22Rv1 (cell line): ENCODE measurements at regions not wholly inside any gene's neighbourhood (a gene's known extent, or its start where the extent isn't known, plus 50 kb on each side); places are given as distances from the start of the nearest gene placed in this dataset.

Experiments used
- ZFX ChIP-seq: fragments of 450-650 bp; IDR thresholded peaks from 2 replicates; pipeline ENCODE4 v1.6.1; 2017; ENCODE audit warnings: antibody characterized with exemption, borderline replicate concordance
- TF ChIP-seq, protein P1 (sequence below): fragments of 450-650 bp; IDR thresholded peaks from 2 replicates; pipeline ENCODE4 v1.5.1; 2017; ENCODE audit warnings: mild to moderate bottlenecking

- TF ChIP-seq, protein P1, sequence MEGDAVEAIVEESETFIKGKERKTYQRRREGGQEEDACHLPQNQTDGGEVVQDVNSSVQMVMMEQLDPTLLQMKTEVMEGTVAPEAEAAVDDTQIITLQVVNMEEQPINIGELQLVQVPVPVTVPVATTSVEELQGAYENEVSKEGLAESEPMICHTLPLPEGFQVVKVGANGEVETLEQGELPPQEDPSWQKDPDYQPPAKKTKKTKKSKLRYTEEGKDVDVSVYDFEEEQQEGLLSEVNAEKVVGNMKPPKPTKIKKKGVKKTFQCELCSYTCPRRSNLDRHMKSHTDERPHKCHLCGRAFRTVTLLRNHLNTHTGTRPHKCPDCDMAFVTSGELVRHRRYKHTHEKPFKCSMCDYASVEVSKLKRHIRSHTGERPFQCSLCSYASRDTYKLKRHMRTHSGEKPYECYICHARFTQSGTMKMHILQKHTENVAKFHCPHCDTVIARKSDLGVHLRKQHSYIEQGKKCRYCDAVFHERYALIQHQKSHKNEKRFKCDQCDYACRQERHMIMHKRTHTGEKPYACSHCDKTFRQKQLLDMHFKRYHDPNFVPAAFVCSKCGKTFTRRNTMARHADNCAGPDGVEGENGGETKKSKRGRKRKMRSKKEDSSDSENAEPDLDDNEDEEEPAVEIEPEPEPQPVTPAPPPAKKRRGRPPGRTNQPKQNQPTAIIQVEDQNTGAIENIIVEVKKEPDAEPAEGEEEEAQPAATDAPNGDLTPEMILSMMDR: no peak
- TF ChIP-seq ZFX: no peak
These were observed 52.8 kb upstream of the PPP1R12A start for GRCh38 chr12:79987731-79988130.
